ENCODE measurements at regions not wholly inside any gene's neighbourhood (a gene's known extent, or its start where the extent isn't known, plus 50 kb on each side); places are given as distances from the start of the nearest gene placed in this dataset.

DNA sequence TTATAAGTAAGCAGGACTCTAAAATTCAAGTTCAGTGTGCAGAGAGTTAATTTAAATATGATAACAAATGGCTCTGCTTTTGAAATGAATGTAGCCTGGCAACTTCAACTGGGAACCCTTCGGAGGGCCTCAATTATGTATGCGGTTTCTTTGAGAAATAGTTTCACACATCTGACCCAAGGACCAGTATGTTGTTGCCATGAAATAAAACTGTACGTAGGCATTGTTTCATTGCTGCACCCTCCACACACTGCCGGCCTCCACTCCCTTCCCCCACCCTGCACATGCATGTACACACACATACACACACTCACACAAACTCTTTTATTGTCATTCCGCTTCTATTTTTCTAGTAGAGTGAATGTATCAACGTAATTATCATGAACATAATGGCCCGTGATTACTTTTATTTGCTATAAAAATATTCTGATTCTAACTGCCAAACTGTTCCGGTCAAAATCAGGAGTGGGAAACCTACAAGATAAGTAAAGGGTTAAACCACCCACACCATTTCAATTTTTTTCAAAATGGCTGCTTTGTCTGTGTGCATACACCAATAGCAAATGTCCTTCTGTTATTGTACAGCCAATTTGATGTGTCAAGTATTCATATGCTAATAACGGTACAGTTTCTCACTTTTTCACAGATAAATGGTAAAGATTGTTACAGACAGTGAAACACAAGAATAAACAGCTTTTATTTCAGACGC, 215.5 kb upstream of the TMEM161B start:
- DNase-seq: no peak

DNA sequence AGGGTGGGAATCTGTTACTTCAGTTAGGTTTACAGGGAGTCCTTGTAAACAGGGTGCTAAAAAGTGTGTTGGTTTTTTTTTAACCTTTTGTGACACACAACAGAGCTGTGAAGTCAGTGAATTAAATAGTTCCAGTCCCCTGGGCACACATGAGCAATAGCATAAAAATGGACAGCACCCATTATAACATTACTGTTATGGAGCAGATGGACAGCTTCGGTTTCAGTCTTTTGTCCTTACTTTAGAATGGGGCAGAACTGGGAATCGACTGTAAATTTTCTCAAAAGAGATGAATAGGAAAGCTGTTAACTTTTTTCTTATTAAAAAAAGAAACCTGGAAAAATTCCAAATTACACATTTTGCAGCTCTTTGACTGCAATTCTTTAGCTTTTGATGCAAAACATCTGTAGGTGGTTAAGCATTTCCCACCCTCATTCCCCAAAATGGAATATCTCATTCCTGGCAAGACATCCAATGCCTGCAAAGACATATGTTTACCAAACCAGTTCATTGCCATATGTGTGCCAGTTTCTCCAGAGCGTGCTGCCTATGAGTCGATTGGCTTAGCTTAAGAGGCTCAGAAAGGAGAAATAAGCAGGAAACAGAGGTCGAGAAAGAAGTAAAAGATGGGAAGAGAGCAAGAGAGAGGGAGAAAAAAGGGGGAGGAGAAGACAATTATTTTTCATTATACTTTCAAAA, 212.3 kb upstream of the TMEM161B start:
- no peak for DNase-seq

GRCh38 chr5:88480245-88480644, 211.6 kb upstream of the TMEM161B start:
- DNase-seq: no peak

DNA sequence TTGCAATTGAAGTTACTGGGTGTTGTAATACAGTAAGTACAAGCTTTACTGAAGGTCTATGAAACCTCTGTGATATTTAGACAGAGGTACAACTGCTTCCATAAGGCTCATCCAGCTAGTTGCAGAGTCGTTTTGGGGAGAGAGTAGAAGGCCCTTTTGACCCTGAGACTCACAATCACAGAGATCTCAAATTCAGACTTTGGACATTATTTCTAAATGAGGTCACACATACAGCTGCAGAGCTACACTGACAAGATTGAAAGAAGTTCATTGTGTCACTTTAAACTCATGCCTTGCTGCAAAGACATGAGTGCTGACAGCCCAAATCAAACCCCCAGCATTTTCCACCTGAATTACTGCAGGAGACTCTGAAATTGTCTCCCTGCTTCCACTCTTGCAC, 205.9 kb upstream of the TMEM161B start:
- no peak for DNase-seq

- no peak for DNase-seq
Observed at GRCh38 chr5:88470745-88471144, 202.1 kb upstream of the TMEM161B start.

DNA sequence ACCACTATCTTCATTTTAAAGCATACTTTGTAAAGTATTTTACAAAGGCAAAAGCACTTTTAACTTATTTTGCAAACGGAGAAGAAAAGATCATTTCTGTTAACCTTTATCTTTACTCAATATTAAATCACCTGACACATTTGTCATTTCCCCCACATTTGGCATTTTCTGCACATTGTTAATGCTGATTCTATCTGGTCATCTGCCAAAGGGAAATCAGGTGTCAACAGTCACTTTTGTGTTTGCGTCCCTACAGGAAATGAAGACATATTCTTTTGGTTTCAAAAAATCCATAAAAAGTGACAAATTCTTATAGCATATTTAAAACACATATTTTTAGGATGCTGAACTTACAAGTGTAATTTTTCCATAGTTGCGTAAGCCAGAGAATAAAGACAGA, 191.3 kb upstream of the TMEM161B start:
- DNase-seq: no peak

GRCh38 chr5:88452820-88453219, 184.2 kb upstream of the TMEM161B start:
- DNase-seq: peak; percentile 1

GRCh38 chr5:88450239-88450638, 181.6 kb upstream of the TMEM161B start:
- DNase-seq: no peak

DNA sequence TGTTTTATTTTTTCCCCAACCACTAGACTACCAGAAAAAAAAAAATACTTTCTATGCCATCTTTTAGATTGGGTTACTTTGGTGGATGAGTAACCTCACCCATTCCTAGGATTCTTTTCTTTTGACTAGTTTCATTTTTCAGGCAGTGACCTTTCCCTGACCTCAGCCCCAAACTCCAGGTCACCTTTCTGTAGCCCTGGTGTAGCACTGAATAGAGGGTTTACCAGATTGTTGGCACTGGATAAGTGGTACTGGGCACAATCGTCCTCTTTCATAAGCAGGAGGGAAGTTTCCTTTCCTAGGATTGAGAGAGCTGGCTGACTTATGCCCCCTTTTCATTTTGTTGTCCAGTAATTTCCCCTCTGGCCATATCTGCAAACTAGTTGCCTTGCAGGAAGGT, 169.4 kb upstream of the TMEM161B start:
- DNase-seq: peak; percentile 18

- no peak for DNase-seq
Observed at GRCh38 chr5:88436290-88436689, 167.6 kb upstream of the TMEM161B start.

DNA sequence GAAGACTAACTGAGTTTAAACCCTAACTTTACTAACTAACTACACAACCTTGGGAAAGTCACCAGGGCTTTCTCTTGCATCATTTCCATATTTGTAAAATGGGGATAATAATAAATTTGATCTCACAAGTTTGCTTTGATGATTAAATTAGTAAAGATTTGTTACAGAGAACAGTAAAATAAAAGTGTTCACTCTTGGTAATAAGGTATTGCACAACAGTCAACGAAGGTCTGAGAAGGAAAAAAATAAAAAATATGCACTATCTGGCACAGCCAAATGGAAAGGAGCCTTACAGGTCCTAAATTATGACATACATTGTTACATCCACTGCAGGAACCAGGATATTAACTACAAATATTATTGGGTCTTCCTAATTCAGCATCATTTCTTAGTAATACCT, 160.0 kb upstream of the TMEM161B start:
- no peak for DNase-seq

GRCh38 chr5:88426441-88426840, 157.8 kb upstream of the TMEM161B start:
- no peak for DNase-seq

DNA sequence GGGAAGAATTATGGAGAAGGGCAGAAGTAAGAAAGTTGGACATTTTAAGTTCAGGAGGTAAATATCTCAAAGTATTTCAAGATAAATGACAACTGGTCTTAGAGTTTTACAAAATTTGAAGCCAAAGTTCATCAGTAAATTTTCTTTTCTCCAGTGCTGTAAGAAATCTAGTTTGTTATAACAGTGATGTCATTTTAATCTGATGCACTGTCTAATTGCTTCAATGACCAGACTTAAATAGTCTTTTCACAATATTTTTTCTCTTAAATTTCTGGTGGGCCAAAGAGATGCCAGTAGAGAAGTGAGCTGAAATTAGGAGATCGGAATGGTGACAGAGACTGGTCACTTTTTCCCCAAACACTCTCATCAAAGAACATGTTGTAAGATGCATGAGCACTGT, 156.5 kb upstream of the TMEM161B start:
- no peak for DNase-seq

GRCh38 chr5:88419931-88420330, 151.3 kb upstream of the TMEM161B start:
- no peak for DNase-seq

- no peak for DNase-seq
Observed at GRCh38 chr5:88407341-88407740, 138.7 kb upstream of the TMEM161B start.

GRCh38 chr5:88405783-88406182, 137.1 kb upstream of the TMEM161B start:
- no peak for DNase-seq

GRCh38 chr5:88404405-88404804, 135.8 kb upstream of the TMEM161B start:
- no peak for DNase-seq

DNA sequence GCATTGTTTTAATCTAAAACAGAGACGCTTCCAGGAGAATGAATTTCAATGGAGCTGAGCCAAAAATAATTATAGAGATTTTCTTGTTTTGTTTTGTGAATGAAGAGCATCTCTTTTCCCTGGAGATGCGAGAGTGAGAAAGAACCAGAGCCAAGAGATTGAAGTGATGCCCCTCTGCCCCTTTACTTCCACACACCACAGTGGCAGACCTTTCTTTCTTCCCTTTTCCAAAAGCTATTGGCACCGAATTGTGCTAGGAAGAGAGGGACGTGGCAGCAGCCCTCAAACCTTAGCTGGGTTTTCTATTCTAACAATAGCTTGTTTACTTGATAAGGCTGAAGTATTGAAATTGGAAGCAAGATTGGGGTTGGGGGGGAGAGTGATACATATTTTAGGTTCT, 133.0 kb upstream of the TMEM161B start:
- no peak for DNase-seq

- no peak for DNase-seq
Observed at GRCh38 chr5:88401228-88401627, 132.6 kb upstream of the TMEM161B start.

- DNase-seq: no peak
Observed at GRCh38 chr5:88399561-88399960, 130.9 kb upstream of the TMEM161B start.

- no peak for DNase-seq
Observed at GRCh38 chr5:88398316-88398715, 129.7 kb upstream of the TMEM161B start.

DNA sequence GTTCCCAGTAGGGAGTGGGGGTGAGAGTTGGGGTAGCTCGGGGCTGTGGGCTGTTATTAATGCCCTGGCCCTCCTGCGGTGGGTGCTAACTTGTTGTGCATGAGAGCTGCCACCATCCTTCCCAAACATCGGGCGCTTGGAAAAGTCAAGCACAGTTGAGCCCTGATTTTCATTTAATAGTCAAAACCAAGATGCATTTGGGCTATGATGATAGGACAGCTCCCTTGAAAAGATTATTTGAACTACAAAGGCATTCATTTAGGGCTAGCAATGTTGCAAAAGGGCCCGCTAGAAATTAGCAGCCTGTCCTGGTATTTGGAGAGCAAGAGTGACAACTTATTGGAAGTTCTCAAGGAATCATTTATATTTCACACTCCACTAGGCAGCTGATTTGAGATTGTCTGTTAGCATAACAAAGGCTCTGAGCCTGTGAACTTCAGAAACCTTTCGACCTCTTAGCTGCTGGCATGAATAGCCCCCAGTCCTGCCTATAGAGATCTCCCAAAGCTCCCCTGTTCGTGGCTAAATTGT, 128.2 kb upstream of the TMEM161B start:
- DNase-seq: no peak

DNA sequence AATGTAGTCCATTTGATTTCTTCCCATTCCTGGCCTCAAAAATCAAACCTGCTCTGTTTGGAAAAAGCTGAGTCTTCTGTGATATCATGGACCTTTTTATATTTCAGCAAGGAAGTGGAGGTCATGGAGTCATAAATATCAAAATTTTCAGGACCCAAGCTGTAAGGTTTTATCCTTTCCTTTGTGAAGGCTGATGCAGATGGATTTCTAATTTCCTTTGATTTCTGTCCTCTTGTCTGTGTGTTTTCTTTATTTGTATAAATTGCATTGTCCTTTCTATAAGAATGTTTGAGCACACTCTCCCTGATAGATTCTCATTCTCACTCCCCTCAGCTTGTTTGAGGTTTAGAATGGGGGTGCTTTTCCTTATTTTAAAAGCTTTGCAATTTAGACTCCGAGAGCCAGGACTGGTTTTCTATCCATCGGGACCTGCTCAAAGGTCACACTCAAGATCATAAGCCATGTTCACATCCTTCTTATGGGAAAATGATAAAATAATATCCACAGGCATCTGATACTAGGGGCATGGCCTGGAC, 127.4 kb upstream of the TMEM161B start:
- DNase-seq: no peak

GRCh38 chr5:88395264-88395663, 126.6 kb upstream of the TMEM161B start:
- no peak for DNase-seq
